ENCODE measurements at regions not wholly inside any gene's neighbourhood (a gene's known extent, or its start where the extent isn't known, plus 50 kb on each side); places are given as distances from the start of the nearest gene placed in this dataset.

GRCh38 chr20:11302436-11302835 lies 615.3 kb upstream of the BTBD3 start:
- TF ChIP-seq ZNF121 (CRISPR knock-in tag; IDR thresholded peaks at IDR 0.05), result no peak
- no peak for TF ChIP-seq NR2C2 (CRISPR knock-in tag; IDR thresholded peaks at IDR 0.05; ENCODE audit: borderline replicate concordance)
- TF ChIP-seq CTCF (CRISPR knock-in tag; IDR thresholded peaks at IDR 0.05), result no peak
- TF ChIP-seq HDAC6 (IDR thresholded peaks at IDR 0.05; ENCODE audit: low read depth, low read length), result no peak
- TF ChIP-seq ZNF501 (CRISPR knock-in tag; IDR thresholded peaks at IDR 0.05), result no peak
- TF ChIP-seq EZH2 (conservative IDR thresholded peaks at IDR 0.05; ENCODE audit: low read depth, low read length), result no peak
- TF ChIP-seq POLR2G (IDR thresholded peaks at IDR 0.05; ENCODE audit: low read depth, low read length), result no peak
- no peak for TF ChIP-seq MIXL1 (CRISPR knock-in tag; IDR thresholded peaks at IDR 0.05)
- TF ChIP-seq ZGPAT (CRISPR knock-in tag; IDR thresholded peaks at IDR 0.05), result no peak
- no peak for TF ChIP-seq KDM5A (IDR thresholded peaks at IDR 0.05; ENCODE audit: borderline replicate concordance, low read length)
- TF ChIP-seq CEBPB (IDR thresholded peaks at IDR 0.05; ENCODE audit: borderline replicate concordance, low read depth, low read length), result no peak
- TF ChIP-seq SP4 (CRISPR knock-in tag; IDR thresholded peaks at IDR 0.05), result no peak
- no peak for TF ChIP-seq REST (IDR thresholded peaks at IDR 0.05; ENCODE audit: borderline replicate concordance in 1 of 2, low read depth in 1 of 2, low read length in 2 of 2)
